Breast epithelium (tissue), 4 donors: ENCODE measurements at regions not wholly inside any gene's neighbourhood (a gene's known extent, or its start where the extent isn't known, plus 50 kb on each side); places are given as distances from the start of the nearest gene placed in this dataset.

Experiments used
- DNase-seq, 2 donors: peaks; one replicate each; pipeline ENCODE4 v3.0.0-alpha.2; 2019; ENCODE audit warnings: low spot score in 2 of 2
- H3K27ac ChIP-seq, 2 donors: fragments of 200-600 bp; sonication (generic) in 1 of 2; one replicate each; pipeline ENCODE4 v1.5.1; 2016 to 2019; ENCODE audit warnings: mild to moderate bottlenecking in 1 of 2
- H3K27me3 ChIP-seq, 2 donors: fragments of 200-600 bp; sonication (generic) in 1 of 2; one replicate each; pipeline versions ENCODE4 v1.5.1 to v1.6.0; 2017 to 2019; ENCODE audit warnings: control low read depth in 1 of 2, mild to moderate bottlenecking in 1 of 2
- H3K36me3 ChIP-seq: fragments of 200-600 bp; one replicate; pipeline ENCODE4 v1.5.1; 2019
- H3K4me1 ChIP-seq, 2 donors: fragments of 200-600 bp; sonication (generic); one replicate each; pipeline ENCODE4 v1.5.1; 2016 to 2019; ENCODE audit warnings: control low read depth in 1 of 2
- H3K4me3 ChIP-seq, 3 donors: fragments of 200-600 bp; sonication (generic); 1 replicate in 2 of 3; 2 replicates in 1 of 3; pipeline ENCODE4 v1.5.1; 2016 to 2019; ENCODE audit warnings: mild to moderate bottlenecking in 3 of 3, moderate library complexity in 2 of 3
- H3K9me3 ChIP-seq, 2 donors: fragments of 200-600 bp; sonication (generic) in 1 of 2; one replicate each; pipeline ENCODE4 v1.5.1; 2016 to 2019; ENCODE audit warnings: control low read depth in 1 of 2
- CTCF ChIP-seq, 3 donors: fragments of 450-650 bp; IDR thresholded peaks; one replicate each; pipeline ENCODE4 v1.5.1; 2016 to 2017; ENCODE audit warnings: antibody characterized with exemption in 3 of 3, mild to moderate bottlenecking in 3 of 3, moderate library complexity in 3 of 3
- POLR2A ChIP-seq: fragments of 450-650 bp; IDR thresholded peaks from one replicate; pipeline ENCODE4 v1.6.1; 2016; ENCODE audit warnings: antibody characterized with exemption, mild to moderate bottlenecking, moderate library complexity
- POLR2AphosphoS5 ChIP-seq, 3 donors: sonication (generic); formaldehyde crosslinking; IDR thresholded peaks; one replicate each; pipeline ENCODE4 v1.6.1; 2017; ENCODE audit warnings: antibody characterized with exemption in 3 of 3
- intact Hi-C: fragments of 100-400 bp; cut with DNase I; formaldehyde crosslinking; loops from one replicate; pipeline ENCODE4 v1.15.1; 2023; ENCODE audit warnings: low total_unique reads

GRCh38 chr7:115447495-115447894 is 525.6 kb downstream of the MDFIC start:
- intact Hi-C loops: no loop called here
- Histone ChIP-seq H3K27me3 (no peaks in the 10 kb centered on the region), H3K4me1 (no peaks in the 10 kb centered on the region), H3K9me3 (no peaks in the 10 kb centered on the region), H3K27ac (no peak overlapping the region), H3K4me3 (no peak overlapping the region), H3K36me3 (no peaks in the 10 kb centered on the region)
- no peak for DNase-seq
- TF ChIP-seq POLR2AphosphoS5 (IDR thresholded peaks at IDR 0.05) (no peak), CTCF (IDR thresholded peaks at IDR 0.05) (no peak), POLR2A (no peak)

GRCh38 chr7:115441033-115441432 is 519.1 kb downstream of the MDFIC start:
- intact Hi-C loops: no loop called here
- Histone ChIP-seq H3K4me1 (no peaks in the 10 kb centered on the region), H3K27me3 (no peaks in the 10 kb centered on the region), H3K27ac (no peak overlapping the region), H3K9me3 (no peaks in the 10 kb centered on the region), H3K4me3 (no peak overlapping the region), H3K36me3 (no peaks in the 10 kb centered on the region)
- DNase-seq: no peak
- TF ChIP-seq CTCF (IDR thresholded peaks at IDR 0.05) (no peak), POLR2AphosphoS5 (IDR thresholded peaks at IDR 0.05) (no peak), POLR2A (no peak)

DNA sequence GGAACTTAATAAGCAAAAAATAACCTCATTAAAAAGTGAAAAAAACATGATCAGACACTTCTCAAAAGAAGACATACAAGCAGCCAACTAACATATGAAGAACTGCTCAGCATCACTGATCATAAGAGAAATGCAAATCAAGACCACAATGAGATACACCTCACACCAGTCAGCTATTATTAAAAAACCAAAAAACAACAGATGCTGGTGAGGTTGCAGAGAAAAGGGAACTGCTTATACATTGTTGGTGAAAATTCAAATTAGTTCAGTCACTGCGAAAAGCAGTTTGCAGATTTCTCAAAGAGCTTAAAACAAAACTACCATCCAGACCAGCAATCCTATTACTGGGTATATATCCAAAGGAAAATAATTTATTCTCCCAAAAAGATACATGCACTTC is 513.3 kb downstream of the MDFIC start:
- TF ChIP-seq POLR2AphosphoS5 (IDR thresholded peaks at IDR 0.05): no peak
- no peak for TF ChIP-seq CTCF (IDR thresholded peaks at IDR 0.05)
- TF ChIP-seq POLR2A: no peak
- no peak overlapping the region for H3K27ac ChIP-seq
- DNase-seq: no peak
- no peaks in the 10 kb centered on the region for H3K36me3 ChIP-seq
- intact Hi-C loops: no loop called here
- H3K4me1 ChIP-seq: no peaks in the 10 kb centered on the region
- no peaks in the 10 kb centered on the region for H3K27me3 ChIP-seq
- H3K4me3 ChIP-seq: no peak overlapping the region
- H3K9me3 ChIP-seq: no peaks in the 10 kb centered on the region

DNA sequence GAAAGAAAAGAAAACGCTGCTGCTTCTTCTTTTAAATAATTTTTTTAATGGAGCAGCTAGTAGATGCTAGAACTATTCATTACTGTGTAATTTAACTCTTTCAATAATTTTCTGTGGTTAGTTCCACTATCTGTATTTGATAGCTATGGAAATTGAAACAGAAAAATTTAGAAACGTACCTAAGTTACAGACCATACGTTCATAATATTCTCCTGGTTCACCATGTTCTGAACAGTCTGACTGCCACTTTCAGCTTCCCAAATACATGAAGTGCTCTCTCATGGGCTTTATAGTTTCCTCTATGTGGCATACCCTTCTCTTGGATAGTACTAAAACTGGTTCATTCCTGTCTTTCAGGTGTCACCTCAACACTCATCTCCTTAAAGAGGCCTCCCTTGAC is 508.0 kb downstream of the MDFIC start:
- no peak for DNase-seq
- Histone ChIP-seq H3K4me1 (no peaks in the 10 kb centered on the region), H3K27me3 (no peaks in the 10 kb centered on the region), H3K27ac (no peak overlapping the region), H3K36me3 (no peaks in the 10 kb centered on the region), H3K4me3 (no peak overlapping the region), H3K9me3 (no peaks in the 10 kb centered on the region)
- intact Hi-C loops: no loop called here
- no peak for TF ChIP-seq POLR2AphosphoS5 (IDR thresholded peaks at IDR 0.05)
- no peak for TF ChIP-seq POLR2A
- no peak for TF ChIP-seq CTCF (IDR thresholded peaks at IDR 0.05)

DNA sequence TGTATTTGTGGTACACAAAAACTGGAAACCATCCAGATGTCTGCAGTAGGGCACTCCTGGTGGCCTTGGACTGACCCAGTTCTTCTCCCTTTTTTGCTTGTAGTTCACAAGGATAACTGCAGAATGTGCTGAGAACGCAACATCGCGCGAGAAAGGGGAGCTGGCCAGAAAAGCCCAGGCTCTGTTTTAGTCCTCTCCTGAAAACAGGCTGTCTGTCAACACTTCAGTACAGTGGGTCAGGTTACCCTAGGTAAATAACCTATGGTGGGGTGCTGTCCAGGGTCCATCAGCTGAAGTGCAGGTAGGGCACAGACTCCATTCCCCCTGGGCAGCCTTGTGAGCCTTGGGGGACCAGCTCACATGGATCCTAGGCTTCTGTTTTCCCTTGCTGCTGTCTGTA is 495.8 kb downstream of the MDFIC start:
- peaks cover 3% of the 10 kb centered on the region for H3K36me3 ChIP-seq
- no peak overlapping the region for H3K27ac ChIP-seq
- no peaks in the 10 kb centered on the region for H3K4me1 ChIP-seq
- DNase-seq: no peak
- H3K9me3 ChIP-seq: no peaks in the 10 kb centered on the region
- no peaks in the 10 kb centered on the region for H3K27me3 ChIP-seq
- intact Hi-C loops: no loop called here
- TF ChIP-seq POLR2AphosphoS5 (IDR thresholded peaks at IDR 0.05) (no peak), CTCF (IDR thresholded peaks at IDR 0.05) (no peak), POLR2A (no peak)
- H3K4me3 ChIP-seq: no peak overlapping the region
